Lower lobe of right lung (tissue), 2 donors: ENCODE measurements at regions not wholly inside any gene's neighbourhood (a gene's known extent, or its start where the extent isn't known, plus 50 kb on each side); places are given as distances from the start of the nearest gene placed in this dataset.

Experiments
- ATAC-seq, 2 donors: fragments of 200-7000 bp; cut with Tn5 transposase; one replicate each; pipeline ENCODE4 v1.9.1; 2020 to 2022; ENCODE audit warnings: mild to moderate bottlenecking in 2 of 2, moderate library complexity in 2 of 2
- DNase-seq: peaks from one replicate; pipeline ENCODE4 v3.0.0-alpha.2; 2020
- H3K27ac ChIP-seq: fragments of 200-600 bp; one replicate; pipeline ENCODE4 v1.8.0; 2022
- H3K27me3 ChIP-seq: fragments of 200-600 bp; one replicate; pipeline ENCODE4 v1.8.0; 2022; ENCODE audit warnings: low read depth
- H3K36me3 ChIP-seq: fragments of 200-600 bp; one replicate; pipeline ENCODE4 v1.8.0; 2022; ENCODE audit warnings: mild to moderate bottlenecking
- H3K4me1 ChIP-seq: fragments of 200-600 bp; one replicate; pipeline ENCODE4 v1.8.0; 2022
- H3K4me3 ChIP-seq: fragments of 200-600 bp; one replicate; pipeline ENCODE4 v1.8.0; 2022; ENCODE audit warnings: mild to moderate bottlenecking
- H3K9me3 ChIP-seq: fragments of 200-600 bp; one replicate; pipeline ENCODE4 v1.8.0; 2022
- intact Hi-C: fragments of 100-400 bp; cut with DNase I; formaldehyde crosslinking; loops from one replicate; pipeline ENCODE4 v1.11.0; 2022
- TF ChIP-seq, protein P1 (sequence below): fragments of 200-600 bp; IDR thresholded peaks from one replicate; pipeline ENCODE4 v1.8.0; 2022; ENCODE audit warnings: antibody characterized with exemption, mild to moderate bottlenecking
- donor health status: DM: no; HTN: yes; CAD: no; lungs with severe emphysema.

DNA sequence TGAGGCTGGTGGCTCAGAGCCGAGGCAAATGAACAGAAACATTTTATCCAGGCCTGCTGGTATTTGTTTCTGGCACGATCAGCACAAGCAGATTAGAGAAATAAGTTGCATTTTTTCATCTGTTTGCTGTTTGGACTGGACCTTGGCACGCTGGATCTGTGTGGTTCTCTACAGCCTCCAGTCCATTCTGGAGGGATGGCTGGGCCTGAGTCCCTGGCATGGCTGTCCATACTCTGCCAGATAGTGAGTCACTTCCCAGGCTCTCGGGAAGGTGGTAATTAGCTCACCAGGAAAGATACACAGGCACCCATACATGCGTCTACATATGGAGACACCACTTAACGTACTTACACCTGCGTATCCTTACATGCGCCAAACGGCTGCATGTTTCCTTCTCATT, 78.6 kb downstream of the SPRY4 start:
- H3K4me1 ChIP-seq: peaks cover 9% of the 10 kb centered on the region
- no peak overlapping the region for H3K4me3 ChIP-seq
- DNase-seq (no peak), ATAC-seq (peak; percentile 58 to 60)
- no peaks in the 10 kb centered on the region for H3K27me3 ChIP-seq
- intact Hi-C loops: no loop called here
- TF ChIP-seq, protein P1, sequence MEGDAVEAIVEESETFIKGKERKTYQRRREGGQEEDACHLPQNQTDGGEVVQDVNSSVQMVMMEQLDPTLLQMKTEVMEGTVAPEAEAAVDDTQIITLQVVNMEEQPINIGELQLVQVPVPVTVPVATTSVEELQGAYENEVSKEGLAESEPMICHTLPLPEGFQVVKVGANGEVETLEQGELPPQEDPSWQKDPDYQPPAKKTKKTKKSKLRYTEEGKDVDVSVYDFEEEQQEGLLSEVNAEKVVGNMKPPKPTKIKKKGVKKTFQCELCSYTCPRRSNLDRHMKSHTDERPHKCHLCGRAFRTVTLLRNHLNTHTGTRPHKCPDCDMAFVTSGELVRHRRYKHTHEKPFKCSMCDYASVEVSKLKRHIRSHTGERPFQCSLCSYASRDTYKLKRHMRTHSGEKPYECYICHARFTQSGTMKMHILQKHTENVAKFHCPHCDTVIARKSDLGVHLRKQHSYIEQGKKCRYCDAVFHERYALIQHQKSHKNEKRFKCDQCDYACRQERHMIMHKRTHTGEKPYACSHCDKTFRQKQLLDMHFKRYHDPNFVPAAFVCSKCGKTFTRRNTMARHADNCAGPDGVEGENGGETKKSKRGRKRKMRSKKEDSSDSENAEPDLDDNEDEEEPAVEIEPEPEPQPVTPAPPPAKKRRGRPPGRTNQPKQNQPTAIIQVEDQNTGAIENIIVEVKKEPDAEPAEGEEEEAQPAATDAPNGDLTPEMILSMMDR: no peak
- no peaks in the 10 kb centered on the region for H3K9me3 ChIP-seq
- no peaks in the 10 kb centered on the region for H3K36me3 ChIP-seq
- peak overlapping the region; percentile 62 for H3K27ac ChIP-seq

DNA sequence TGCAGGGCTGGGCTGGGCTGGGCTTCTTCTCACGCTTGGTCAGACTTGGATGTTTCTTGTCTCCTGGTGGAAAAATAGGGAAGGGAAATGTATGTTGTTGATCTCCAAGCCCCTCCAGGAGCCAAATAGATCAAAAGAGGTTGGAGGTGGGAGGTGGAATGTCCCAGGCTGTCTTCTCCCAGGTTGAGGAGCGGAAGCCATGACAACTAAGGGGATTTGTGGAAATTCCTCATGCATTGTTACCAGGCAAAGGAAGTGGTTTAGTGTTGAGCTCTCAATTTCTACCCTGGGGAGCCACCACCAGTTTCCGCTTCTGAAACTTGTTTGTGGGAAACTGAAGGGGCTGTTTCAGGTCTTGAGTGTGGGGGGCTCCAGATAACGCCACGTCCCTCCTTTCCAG, 79.0 kb downstream of the SPRY4 start:
- H3K27me3 ChIP-seq: no peaks in the 10 kb centered on the region
- no peaks in the 10 kb centered on the region for H3K9me3 ChIP-seq
- no peak for DNase-seq
- peaks cover 9% of the 10 kb centered on the region for H3K4me1 ChIP-seq
- intact Hi-C loops: no loop called here
- H3K36me3 ChIP-seq: no peaks in the 10 kb centered on the region
- peak overlapping the region; percentile 62 for H3K27ac ChIP-seq
- ATAC-seq: no peak
- TF ChIP-seq, protein P1: no peak
- no peak overlapping the region for H3K4me3 ChIP-seq

DNA sequence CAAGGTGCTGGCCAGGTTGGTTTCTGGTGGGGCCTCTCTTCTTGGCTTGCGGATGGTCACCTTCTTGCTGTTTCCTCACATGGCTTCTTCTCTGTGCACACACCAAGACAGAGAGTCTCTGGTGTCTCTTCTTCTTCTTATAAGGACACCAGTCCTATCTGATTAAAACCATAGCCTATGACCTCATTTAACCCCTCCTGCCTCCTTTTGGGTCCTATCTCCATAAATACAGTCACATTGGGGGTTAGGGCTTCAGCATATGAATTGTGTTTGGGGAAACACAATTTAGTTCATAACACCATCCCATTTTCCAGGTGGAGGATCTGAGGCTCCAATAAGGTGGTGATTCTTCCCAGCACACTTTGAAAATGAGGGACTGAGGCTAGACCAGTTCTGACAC, 80.4 kb downstream of the SPRY4 start:
- ATAC-seq: no peak
- TF ChIP-seq, protein P1: no peak
- Histone ChIP-seq H3K27ac (no peak overlapping the region), H3K27me3 (no peaks in the 10 kb centered on the region), H3K4me1 (peaks cover 5% of the 10 kb centered on the region), H3K36me3 (no peaks in the 10 kb centered on the region), H3K9me3 (no peaks in the 10 kb centered on the region), H3K4me3 (no peak overlapping the region)
- DNase-seq: no peak
- intact Hi-C loops: no loop called here

DNA sequence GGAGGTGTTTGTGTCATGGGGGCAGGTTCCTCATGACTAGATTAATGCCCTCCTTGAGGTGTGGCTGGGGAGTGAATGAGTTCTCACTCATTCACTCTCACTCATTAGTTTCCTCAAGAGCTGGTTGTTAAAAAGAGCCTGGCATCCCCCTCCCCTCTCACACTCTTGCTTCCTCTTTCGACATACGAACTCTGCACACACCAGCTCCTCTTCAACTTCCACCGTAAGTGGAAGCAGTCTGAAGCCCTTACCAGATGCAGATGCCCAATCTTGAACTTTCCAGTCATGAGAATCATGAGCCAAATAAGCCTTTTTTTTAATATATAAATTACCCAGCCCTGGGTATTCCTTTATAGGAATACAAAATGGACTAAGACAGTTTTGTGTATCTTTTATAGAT, 82.5 kb downstream of the SPRY4 start:
- Histone ChIP-seq H3K9me3 (no peaks in the 10 kb centered on the region), H3K36me3 (no peaks in the 10 kb centered on the region), H3K27me3 (no peaks in the 10 kb centered on the region), H3K4me3 (no peak overlapping the region), H3K4me1 (peaks cover 4% of the 10 kb centered on the region), H3K27ac (no peak overlapping the region)
- ATAC-seq (no peak), DNase-seq (no peak)
- intact Hi-C loops: no loop called here
- TF ChIP-seq, protein P1: no peak

DNA sequence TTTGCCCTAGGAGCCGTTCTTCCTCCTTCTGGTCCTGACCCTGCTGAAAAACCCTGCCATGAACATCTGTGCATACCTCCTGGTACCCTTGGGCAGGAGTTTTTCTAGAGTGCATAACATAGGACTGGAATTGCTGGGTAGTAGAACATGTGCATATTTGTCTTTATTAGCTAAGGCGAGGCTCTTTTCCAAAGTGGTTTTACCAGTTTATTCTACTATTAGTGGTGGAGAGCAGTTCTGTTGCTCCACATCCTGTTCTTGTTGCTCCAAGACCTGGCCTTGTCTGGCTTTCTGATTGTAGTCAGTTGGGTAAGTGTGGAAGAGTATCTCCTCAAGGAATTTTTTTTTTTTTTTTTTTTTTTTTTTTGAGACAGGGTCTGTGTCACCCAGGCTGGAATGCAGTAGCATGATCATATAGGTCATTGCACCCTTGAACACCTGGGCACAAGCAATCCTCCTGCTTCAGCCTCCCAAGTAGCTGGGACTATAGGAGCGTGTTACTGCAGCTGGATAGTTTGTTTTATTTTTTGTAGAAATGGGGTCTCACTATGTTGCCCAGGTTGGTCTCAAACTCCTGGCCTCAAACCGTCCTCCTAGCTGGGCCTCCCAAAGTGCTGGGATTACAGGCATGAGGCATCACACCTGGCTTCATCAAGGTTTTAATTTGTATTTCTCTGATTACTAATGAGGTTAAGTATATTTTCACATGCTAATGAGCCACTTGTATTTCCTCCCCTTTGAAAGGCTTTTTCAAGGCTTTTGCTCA, 85.2 kb downstream of the SPRY4 start:
- TF ChIP-seq, protein P1: no peak
- H3K27ac ChIP-seq: no peak overlapping the region
- H3K4me1 ChIP-seq: peaks cover 4% of the 10 kb centered on the region
- no peaks in the 10 kb centered on the region for H3K27me3 ChIP-seq
- no peaks in the 10 kb centered on the region for H3K36me3 ChIP-seq
- ATAC-seq (peak; percentile 74 to 87), DNase-seq (no peak)
- intact Hi-C loops: no loop called here
- H3K4me3 ChIP-seq: no peak overlapping the region
- H3K9me3 ChIP-seq: no peaks in the 10 kb centered on the region
